GM13976 (cell line): ENCODE measurements at regions not wholly inside any gene's neighbourhood (a gene's known extent, or its start where the extent isn't known, plus 50 kb on each side); places are given as distances from the start of the nearest gene placed in this dataset.

ENCODE experiments used
- DNase-seq: peaks from one replicate; pipeline ENCODE4 v3.0.0; 2012; ENCODE audit warnings: low spot score
- CTCF ChIP-seq: IDR thresholded peaks from 2 replicates; pipeline ENCODE4 v1.5.1; 2012; ENCODE audit warnings: borderline replicate concordance, mild to moderate bottlenecking; ENCODE audit not compliant: insufficient read depth; ENCODE audit errors: extremely low read depth, missing control alignments, control extremely low read depth
- in situ Hi-C: fragments of 300-500 bp; cut with MboI; formaldehyde crosslinking; loops from one replicate; pipeline ENCODE4 v1.12.0; 2022; ENCODE audit warnings: low sequenced_read_pairs, mixed read lengths, inconsistent platforms; ENCODE audit not compliant: unreplicated experiment

DNA sequence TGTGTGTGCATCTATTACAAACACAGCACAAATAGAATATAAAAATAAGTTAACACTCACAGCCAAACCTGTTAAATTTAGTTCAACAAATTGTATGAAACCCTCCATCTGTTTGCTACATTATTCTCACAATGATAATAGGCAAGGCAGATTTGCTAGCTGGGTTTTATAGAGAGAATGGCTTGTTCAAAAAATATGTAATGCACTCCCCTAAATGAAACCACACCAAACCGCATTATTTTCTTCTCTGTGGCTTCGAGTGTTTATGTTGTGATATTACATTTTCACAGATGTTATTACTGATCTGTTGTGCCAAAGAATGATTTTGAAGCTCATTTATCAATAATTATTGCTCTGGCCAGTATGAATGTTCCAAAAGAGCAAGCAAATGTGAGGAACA lies 92.9 kb downstream of the SPATA31D1 start:
- in situ Hi-C loops = no loop called here
- no peak for DNase-seq
- TF ChIP-seq CTCF = no peak

- in situ Hi-C loops = no loop called here
- DNase-seq = no peak
- no peak for TF ChIP-seq CTCF
These were observed 94.0 kb downstream of the SPATA31D1 start for GRCh38 chr9:82082563-82082962.

- no peak for TF ChIP-seq CTCF
- no peak for DNase-seq
- in situ Hi-C loops = no loop called here
These were observed 100.0 kb downstream of the SPATA31D1 start for GRCh38 chr9:82088591-82088990.

GRCh38 chr9:82090046-82090445 lies 101.5 kb downstream of the SPATA31D1 start:
- no peak for DNase-seq
- no peak for TF ChIP-seq CTCF
- in situ Hi-C loops = no loop called here

GRCh38 chr9:82091100-82091499 lies 102.5 kb downstream of the SPATA31D1 start:
- no peak for TF ChIP-seq CTCF
- no peak for DNase-seq
- in situ Hi-C loops = no loop called here

DNA sequence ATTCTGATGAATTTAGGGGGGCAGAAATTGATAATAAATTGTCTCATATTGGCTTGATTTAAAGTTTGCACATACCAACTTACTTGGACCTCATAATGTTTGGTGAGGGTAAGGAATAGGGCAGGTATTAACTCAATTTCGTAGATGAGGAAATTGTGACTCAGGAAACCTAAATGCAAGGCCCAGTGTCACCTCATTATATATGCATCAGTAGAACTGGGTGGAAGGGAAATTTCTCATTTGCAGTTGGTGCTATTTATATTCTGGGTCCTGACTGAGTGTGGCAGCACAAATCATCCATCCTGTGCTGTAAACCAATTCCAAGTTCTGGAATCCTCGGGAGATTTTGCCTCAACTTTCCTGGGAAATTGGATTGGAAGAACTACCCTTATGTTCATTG lies 103.0 kb downstream of the SPATA31D1 start:
- in situ Hi-C loops = no loop called here
- peak; percentile 27 for DNase-seq
- TF ChIP-seq CTCF = no peak

DNA sequence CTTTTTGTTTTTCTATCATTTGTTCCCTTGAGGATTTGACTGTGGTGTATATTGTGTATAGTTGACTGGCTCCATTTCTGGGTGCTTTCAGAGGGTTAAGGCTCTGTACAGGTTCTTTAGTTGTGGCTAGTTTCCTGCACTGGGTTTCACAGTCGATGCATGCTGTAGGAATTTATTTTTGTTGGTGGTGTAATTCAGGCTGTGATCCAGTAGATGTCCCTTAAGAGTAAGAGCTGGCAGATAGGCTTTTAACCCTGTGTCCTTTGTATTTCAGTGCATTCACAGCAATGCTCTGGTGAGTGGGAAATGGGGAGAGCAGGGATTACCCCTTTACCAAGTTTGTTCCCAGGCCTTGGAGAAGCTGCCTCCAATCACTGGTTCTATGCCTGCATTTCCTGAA lies 112.9 kb downstream of the SPATA31D1 start:
- in situ Hi-C loops = no loop called here
- TF ChIP-seq CTCF = no peak
- DNase-seq = no peak
